ENCODE measurements at regions not wholly inside any gene's neighbourhood (a gene's known extent, or its start where the extent isn't known, plus 50 kb on each side); places are given as distances from the start of the nearest gene placed in this dataset.

- no peak overlapping the region for H2AFZ ChIP-seq (ENCODE audit: low read depth, low read length)
- no peak overlapping the region for H3K4me2 ChIP-seq (ENCODE audit: low read length)
- no peak overlapping the region for H3K27ac ChIP-seq (ENCODE audit: low read length)
- H4K20me1 ChIP-seq (ENCODE audit: insufficient read depth) = no peaks in the 10 kb centered on the region
- no peaks in the 10 kb centered on the region for H3K9me3 ChIP-seq (ENCODE audit: low read length)
- TF ChIP-seq CTCF (IDR thresholded peaks at IDR 0.05; ENCODE audit: poor library complexity, severe bottlenecking) (no peak), REST (IDR thresholded peaks at IDR 0.05; ENCODE audit: borderline replicate concordance) (no peak), TAF1 (IDR thresholded peaks at IDR 0.05; ENCODE audit: low read depth) (no peak), MXI1 (conservative IDR thresholded peaks at IDR 0.05; ENCODE audit: poor library complexity, severe bottlenecking) (no peak), POLR2AphosphoS5 (IDR thresholded peaks at IDR 0.05) (no peak), EZH2 (IDR thresholded peaks at IDR 0.05; ENCODE audit: borderline replicate concordance, insufficient read depth, low read length, poor library complexity, severe bottlenecking) (no peak)
- H3K79me2 ChIP-seq (replicated peaks; ENCODE audit: insufficient read depth, low read length) = no peaks in the 10 kb centered on the region
- H3K36me3 ChIP-seq (ENCODE audit: insufficient read depth, low read length) = no peaks in the 10 kb centered on the region
- H3K9ac ChIP-seq (ENCODE audit: low read length) = no peak overlapping the region
- no peaks in the 10 kb centered on the region for H3K9me2 ChIP-seq (ENCODE audit: insufficient read depth, low read length)
- H3K4me3 ChIP-seq (ENCODE audit: low read length) = no peak overlapping the region
- H3F3A ChIP-seq (ENCODE audit: insufficient read depth, low read length, poor library complexity, severe bottlenecking) = no peaks in the 10 kb centered on the region
- H3K27me3 ChIP-seq (ENCODE audit: insufficient read depth, low read depth, low read length) = no peaks in the 10 kb centered on the region
Measured at GRCh38 chr3:103033841-103034240, 599.0 kb downstream of the ZPLD1 start.

- Histone ChIP-seq H4K20me1 (ENCODE audit: insufficient read depth) (no peaks in the 10 kb centered on the region), H3K79me2 (replicated peaks; ENCODE audit: insufficient read depth, low read length) (no peaks in the 10 kb centered on the region), H2AFZ (ENCODE audit: low read depth, low read length) (no peak overlapping the region), H3K27ac (ENCODE audit: low read length) (no peak overlapping the region), H3F3A (ENCODE audit: insufficient read depth, low read length, poor library complexity, severe bottlenecking) (no peaks in the 10 kb centered on the region), H3K27me3 (ENCODE audit: insufficient read depth, low read depth, low read length) (no peaks in the 10 kb centered on the region), H3K9me2 (ENCODE audit: insufficient read depth, low read length) (no peaks in the 10 kb centered on the region), H3K9ac (ENCODE audit: low read length) (no peak overlapping the region), H3K36me3 (ENCODE audit: insufficient read depth, low read length) (no peaks in the 10 kb centered on the region), H3K4me2 (ENCODE audit: low read length) (no peak overlapping the region), H3K4me3 (ENCODE audit: low read length) (no peak overlapping the region), H3K9me3 (ENCODE audit: low read length) (no peaks in the 10 kb centered on the region)
- TF ChIP-seq MXI1 (conservative IDR thresholded peaks at IDR 0.05; ENCODE audit: poor library complexity, severe bottlenecking) = no peak
- TF ChIP-seq POLR2AphosphoS5 (IDR thresholded peaks at IDR 0.05) = no peak
- TF ChIP-seq TAF1 (IDR thresholded peaks at IDR 0.05; ENCODE audit: low read depth) = no peak
- TF ChIP-seq SMC3 (conservative IDR thresholded peaks at IDR 0.05; ENCODE audit: poor library complexity) = no peak
- TF ChIP-seq RAD21 (conservative IDR thresholded peaks at IDR 0.05) = no peak
- no peak for TF ChIP-seq EZH2 (IDR thresholded peaks at IDR 0.05; ENCODE audit: borderline replicate concordance, insufficient read depth, low read length, poor library complexity, severe bottlenecking)
- no peak for TF ChIP-seq REST (IDR thresholded peaks at IDR 0.05; ENCODE audit: borderline replicate concordance)
Measured at GRCh38 chr3:103047640-103048039, 612.8 kb downstream of the ZPLD1 start.
